T-helper 1 cell treated with Interleukin-12 subunit alpha and Interleukin-12 subunit beta and Interleukin-4 antibody, amounts not matched to agents 30 ng/mL and 1 ng/mL, for 36 hours (primary cell): ENCODE measurements at regions not wholly inside any gene's neighbourhood (a gene's known extent, or its start where the extent isn't known, plus 50 kb on each side); places are given as distances from the start of the nearest gene placed in this dataset.
"Not testable (repeated sequence)": the region's sequence is repeated elsewhere in the genome, so short reads cannot be mapped to it uniquely, and the experiment has no call there.

ENCODE experiments used
- intact Hi-C: fragments of 100-400 bp; cut with micrococcal nuclease; formaldehyde crosslinking; loops from one replicate; pipeline ENCODE4 v1.15.1; 2024

- intact Hi-C loops: no loop called here
These were observed 141.9 kb downstream of the IGLL1 start for GRCh38 chr22:23438216-23438615.

- intact Hi-C loops: no loop called here
These were observed 142.3 kb downstream of the IGLL1 start for GRCh38 chr22:23437779-23438178.

GRCh38 chr22:23437107-23437395 is 143.0 kb downstream of the IGLL1 start:
- intact Hi-C loops: not testable (repeated sequence)

DNA sequence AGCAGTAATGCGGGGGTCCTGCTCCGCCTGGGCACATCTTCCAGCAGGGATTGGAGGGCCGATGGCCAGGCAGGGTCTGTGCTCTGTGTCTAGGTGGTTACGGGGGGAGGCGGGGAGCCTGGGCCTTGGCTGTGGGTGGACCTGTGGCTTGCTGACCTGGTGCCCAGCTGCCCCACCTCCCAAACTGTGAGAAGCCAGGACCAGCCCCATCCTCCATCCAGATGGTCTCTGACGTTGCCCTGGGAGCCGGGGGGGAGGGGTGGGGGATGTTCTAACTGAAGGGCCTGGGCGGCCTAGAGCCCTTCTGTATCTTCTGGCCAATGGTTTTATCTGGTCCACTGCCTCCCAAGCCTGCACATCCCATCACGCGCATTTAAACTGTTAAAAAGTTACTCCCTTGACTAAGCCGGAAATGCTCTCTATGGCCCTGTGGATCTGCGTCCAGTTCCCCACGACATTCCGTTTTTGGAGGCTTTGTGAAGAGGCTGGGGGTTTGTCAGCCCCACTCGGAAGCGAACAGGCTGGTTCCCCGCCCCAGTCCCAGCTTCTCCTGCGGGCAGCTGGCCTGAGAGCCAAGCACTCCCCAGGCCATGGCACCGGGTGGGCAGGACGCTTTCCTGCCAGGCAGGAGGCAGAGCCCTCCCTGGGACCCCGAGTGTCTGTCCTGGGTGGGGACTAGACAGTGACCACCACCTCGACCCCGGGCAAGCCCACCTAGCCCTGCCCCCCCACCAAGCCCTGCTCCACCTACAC is 143.6 kb downstream of the IGLL1 start:
- intact Hi-C loops: not testable (repeated sequence)

DNA sequence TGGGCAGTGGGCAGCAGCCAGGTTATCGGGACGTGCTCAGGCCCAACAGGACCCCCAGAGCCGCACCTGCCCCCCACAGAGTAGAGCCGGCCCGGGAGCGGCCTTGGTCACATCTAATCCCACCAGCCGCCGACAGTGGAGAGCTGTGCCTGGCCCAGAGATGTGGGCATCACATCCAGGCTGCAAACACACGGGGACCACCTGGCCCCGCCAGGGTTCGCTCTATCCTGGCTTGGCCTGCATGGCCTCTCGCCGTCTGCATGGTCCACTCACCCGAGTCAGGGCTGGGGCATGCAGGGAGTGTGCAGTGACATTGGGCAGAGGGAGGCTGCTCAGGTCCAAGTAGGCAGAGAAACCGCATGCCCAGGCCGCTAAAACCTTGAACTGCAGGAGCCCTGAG is 144.9 kb downstream of the IGLL1 start:
- intact Hi-C loops: not testable (repeated sequence)

GRCh38 chr22:23434198-23434830 is 145.8 kb downstream of the IGLL1 start:
- intact Hi-C loops: not testable (repeated sequence)

- intact Hi-C loops: not testable (repeated sequence)
These were observed 146.7 kb downstream of the IGLL1 start for GRCh38 chr22:23433127-23434005.

DNA sequence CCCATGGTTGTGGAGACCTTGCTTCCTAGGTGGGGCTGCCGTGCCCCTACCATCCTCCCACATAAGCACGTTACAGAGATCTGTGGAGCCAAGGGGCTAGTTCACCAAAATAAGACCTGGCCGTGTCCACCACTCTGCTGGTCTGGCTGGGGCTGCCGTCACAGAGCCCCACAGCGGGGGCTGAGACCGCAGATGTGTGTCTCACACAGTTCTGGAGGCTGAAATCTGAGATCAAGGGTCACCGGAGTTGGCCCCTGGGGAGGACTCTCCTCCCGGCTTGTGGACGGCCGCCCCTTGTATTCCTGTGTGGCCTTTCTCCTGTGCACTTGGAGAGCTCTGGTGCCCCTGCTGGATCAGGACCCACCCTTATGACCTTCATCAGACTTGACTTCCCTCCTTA is 147.4 kb downstream of the IGLL1 start:
- intact Hi-C loops: not testable (repeated sequence)

- intact Hi-C loops: no loop called here
These were observed 148.6 kb downstream of the IGLL1 start for GRCh38 chr22:23431337-23432072.

DNA sequence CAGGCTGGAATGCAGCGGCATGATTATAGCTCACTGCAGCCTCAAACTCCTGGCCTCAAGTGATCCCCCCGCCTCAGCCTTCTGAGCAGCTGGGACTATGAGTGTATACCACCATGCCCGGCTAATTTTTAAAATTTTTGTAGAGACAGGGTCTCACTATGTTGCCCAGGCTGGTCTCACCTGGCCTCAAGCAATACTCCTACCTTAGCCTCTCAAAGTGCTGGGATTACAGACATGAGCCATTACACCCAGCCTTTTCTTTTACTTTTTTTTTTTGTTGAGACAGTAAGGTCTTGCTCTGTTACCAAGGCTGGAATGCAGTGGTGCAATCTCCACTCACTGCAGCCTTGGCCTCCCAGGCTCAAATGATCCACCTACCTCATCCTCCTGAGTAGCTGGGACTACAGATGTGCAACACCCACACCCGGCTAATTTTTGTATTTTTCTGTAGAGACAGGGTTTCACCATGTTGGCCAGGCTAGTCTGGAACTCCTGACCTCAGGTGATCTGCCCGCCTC is 155.5 kb downstream of the IGLL1 start:
- intact Hi-C loops: not testable (repeated sequence)

- intact Hi-C loops: no loop called here
These were observed 156.1 kb downstream of the IGLL1 start for GRCh38 chr22:23424031-23424430.

GRCh38 chr22:23422281-23422680 is 157.8 kb downstream of the IGLL1 start:
- intact Hi-C loops: not testable (repeated sequence)

- intact Hi-C loops: not testable (repeated sequence)
These were observed 158.8 kb downstream of the IGLL1 start for GRCh38 chr22:23421300-23421699.

DNA sequence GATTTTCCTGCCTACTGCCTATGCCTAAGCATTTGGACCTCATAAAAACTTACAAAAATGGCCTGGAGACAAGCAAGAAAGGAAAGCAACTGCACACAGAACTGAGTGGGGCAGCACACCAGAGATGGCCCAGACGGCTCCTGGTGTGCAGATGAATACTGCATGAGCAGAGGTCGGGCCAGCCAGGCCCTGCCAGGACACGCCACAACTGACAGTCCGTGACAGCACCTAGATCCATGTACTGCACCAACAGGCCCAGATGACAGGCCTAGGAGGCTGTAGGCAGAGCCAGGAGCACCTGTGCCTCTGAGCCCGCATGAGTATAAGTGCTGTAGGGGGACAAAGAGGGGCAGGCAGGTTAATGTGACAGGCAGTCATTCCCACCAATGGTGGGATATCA is 160.2 kb downstream of the IGLL1 start:
- intact Hi-C loops: no loop called here

- intact Hi-C loops: no loop called here
These were observed 160.9 kb downstream of the IGLL1 start for GRCh38 chr22:23419171-23419570.

- intact Hi-C loops: no loop called here
These were observed 161.8 kb downstream of the IGLL1 start for GRCh38 chr22:23418159-23418788.

- intact Hi-C loops: not testable (repeated sequence)
These were observed 162.8 kb downstream of the IGLL1 start for GRCh38 chr22:23417327-23417726.

GRCh38 chr22:23416169-23416690 is 163.9 kb downstream of the IGLL1 start:
- intact Hi-C loops: not testable (repeated sequence)

DNA sequence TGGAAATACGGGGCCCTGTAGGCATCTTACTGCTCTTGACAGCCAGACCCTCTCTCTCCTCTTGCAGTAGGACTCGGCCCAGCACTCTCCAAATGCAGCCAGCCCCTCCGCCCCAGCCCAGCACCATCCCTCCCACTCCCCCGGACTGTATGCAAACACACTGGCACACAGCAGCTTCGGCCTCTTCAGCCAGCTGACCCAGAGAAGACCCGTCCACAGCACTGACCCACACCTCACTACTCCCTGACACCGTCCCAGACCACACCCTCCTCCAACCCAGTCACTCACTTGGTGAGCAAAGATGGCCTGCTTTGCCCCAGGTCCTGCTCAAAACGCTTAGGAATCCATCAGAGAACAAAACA is 164.6 kb downstream of the IGLL1 start:
- intact Hi-C loops: no loop called here

GRCh38 chr22:23414727-23415489 is 165.2 kb downstream of the IGLL1 start:
- intact Hi-C loops: no loop called here
